Spinal cord (tissue), 9 donors: ENCODE measurements at regions not wholly inside any gene's neighbourhood (a gene's known extent, or its start where the extent isn't known, plus 50 kb on each side); places are given as distances from the start of the nearest gene placed in this dataset.

Source experiments
- DNase-seq, 6 donors: peaks; one replicate each; pipeline versions ENCODE4 v3.0.0 to v3.0.0-alpha.2; 2013 to 2015; ENCODE audit warnings: low spot score in 6 of 6, low read depth in 4 of 6
- H3K27ac ChIP-seq: one replicate; pipeline ENCODE4 v1.5.1; 2013; ENCODE audit warnings: low read depth, low read length, control low read depth
- H3K27me3 ChIP-seq: one replicate; pipeline ENCODE4 v1.6.1; 2013; ENCODE audit warnings: low read length; ENCODE audit not compliant: control insufficient read depth, insufficient read depth
- H3K36me3 ChIP-seq: one replicate; pipeline ENCODE4 v1.6.1; 2013; ENCODE audit warnings: low read length; ENCODE audit not compliant: control insufficient read depth, insufficient read depth
- H3K4me1 ChIP-seq: one replicate; pipeline ENCODE4 v1.6.1; 2013; ENCODE audit warnings: low read length; ENCODE audit not compliant: control insufficient read depth, insufficient read depth
- H3K4me3 ChIP-seq: one replicate; pipeline ENCODE4 v1.5.1; 2013; ENCODE audit warnings: low read depth, low read length, control low read depth
- H3K9me3 ChIP-seq: one replicate; pipeline ENCODE4 v1.6.1; 2013; ENCODE audit warnings: low read length; ENCODE audit not compliant: control insufficient read depth, insufficient read depth
- WGBS: methylation state at CpG from one replicate; pipeline ENCODE4 v1.1.5; 2013; ENCODE audit warnings: missing lambda C conversion rate; ENCODE audit not compliant: insufficient coverage; 5-methylcytosine and 5-hydroxymethylcytosine counted together
- donor health status: healthy.

DNA sequence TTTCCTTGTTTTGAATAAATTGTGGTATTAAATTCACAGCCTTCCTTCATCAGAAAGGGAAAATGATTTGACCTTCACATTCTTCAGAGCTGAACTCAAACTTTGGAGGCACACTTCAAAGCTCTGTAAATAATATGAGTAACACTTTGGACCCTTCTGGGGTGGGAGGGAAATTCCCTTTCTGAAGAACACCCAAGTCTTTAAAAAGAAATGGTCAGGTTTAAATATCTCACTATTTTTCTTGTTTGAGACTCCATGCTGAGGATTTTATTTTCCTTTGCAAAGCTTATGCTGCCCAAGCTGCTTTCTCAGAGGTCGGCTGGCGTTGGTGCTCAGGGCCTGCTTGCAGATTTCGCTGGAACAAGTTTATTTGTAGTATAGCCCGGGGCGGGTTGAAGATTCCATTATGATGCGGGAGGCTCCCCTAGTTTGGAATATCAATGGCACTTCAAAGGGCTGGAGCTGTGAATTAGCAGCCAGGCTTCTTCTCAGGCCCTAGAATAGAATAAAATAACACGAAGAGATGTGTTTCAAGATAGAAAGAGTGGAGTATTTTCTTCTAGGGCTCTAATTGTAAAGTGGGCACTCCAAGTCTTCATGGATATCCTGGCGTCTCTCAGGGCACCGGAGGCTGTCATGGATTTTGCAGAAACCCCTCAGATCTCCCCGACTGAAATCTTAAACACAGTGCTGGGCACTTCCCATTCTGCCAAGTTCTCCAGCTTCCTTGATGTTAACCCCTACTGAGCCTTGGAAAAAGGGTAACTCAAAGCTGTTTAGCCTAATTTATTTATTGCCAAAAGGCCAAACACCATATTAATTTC, 315.6 kb downstream of the GPAT3 start:
- 29% methylated on average over 10 of the region's 10 CpGs for WGBS
- Histone ChIP-seq H3K9me3 (no peaks in the 10 kb centered on the region), H3K27ac (peak overlapping the region; percentile 10)

DNA sequence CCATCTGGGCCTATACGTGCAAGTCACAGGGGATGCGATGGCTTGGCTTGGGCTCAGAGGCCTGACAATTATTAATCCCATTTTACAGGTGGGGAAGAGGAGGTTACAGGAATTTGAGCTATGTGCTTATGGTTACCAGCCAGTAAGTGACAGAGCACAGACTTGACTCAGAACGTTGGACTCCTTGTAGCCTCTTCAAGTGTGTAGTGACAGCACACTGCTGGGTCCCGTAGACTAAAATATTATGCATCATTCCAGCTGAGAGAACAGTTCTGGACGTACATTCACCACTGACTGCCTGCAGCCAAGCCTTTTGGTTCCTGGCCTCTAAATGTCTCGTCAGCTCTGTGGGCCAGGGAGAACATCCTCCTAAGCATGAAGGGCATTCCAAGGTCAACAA, 314.5 kb downstream of the GPAT3 start:
- Histone ChIP-seq H3K4me3 (no peak overlapping the region), H3K9me3 (no peaks in the 10 kb centered on the region), H3K27me3 (no peaks in the 10 kb centered on the region), H3K4me1 (no peaks in the 10 kb centered on the region), H3K27ac (peak overlapping the region; percentile 10), H3K36me3 (no peaks in the 10 kb centered on the region)
- 80% methylated on average over 3 of the region's 6 CpGs for WGBS
- DNase-seq, result peak in 1 of 6 donors; percentile 46

More for the DNA sequence above, 315.6 kb downstream of the GPAT3 start:
- H3K36me3 ChIP-seq, result no peaks in the 10 kb centered on the region
- DNase-seq, result peak in 2 of 6 donors; percentile 42 to 72
- H3K4me3 ChIP-seq, result no peak overlapping the region
- no peaks in the 10 kb centered on the region for H3K27me3 ChIP-seq
- H3K4me1 ChIP-seq, result no peaks in the 10 kb centered on the region

DNA sequence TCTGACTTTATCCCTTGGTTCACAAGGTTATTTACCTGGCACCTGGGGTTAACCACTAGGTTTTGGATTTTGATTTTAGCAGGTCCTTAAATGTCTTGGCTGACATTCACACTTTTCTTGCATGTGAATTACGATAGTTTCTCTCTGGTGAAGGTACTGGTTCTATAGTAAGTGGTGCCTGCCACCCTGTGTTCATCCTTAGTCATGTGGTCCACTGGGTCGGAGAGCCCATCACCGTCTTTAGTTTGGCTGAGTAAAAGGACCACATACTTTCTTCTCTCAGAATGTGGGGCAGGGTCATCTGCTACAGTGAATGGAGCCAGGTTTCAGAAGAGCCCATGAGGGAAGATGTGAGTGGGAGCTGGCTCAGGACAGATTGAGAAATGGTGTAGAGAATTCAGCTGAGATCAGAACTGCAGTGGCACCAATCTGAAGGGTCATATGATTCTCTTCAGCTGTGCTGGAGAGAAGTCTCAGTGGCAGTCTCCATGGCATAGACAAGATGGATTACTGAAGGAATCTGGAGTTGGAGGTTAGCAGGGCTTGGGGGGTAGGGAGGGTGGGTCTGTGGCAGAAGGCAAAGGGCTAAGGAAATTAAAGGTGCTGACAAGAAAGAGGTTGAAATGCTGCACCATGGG, 310.4 kb downstream of the GPAT3 start:
- WGBS, result 83% methylated on average over 1 of the region's 3 CpGs

DNA sequence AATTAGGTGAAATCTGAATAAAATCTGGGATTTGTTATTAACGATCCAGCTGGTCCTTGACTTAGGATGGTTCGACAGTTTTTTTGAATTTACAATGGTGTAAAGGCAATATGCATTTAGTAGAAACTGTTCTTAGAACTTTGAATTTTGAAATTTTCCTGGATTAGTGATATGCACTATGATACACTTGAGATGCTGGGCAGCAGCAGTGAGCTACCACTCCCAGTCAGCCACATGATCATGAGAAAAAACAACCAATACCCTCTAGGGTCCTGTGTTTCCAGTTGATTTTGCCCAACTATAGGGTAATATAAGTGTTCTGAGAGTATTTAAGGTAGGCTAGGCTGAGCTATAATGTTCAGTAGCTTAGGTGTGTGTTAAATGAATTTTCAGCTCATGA, 303.7 kb downstream of the GPAT3 start:
- Histone ChIP-seq H3K27ac (no peak overlapping the region), H3K4me3 (no peak overlapping the region), H3K36me3 (no peaks in the 10 kb centered on the region), H3K9me3 (no peaks in the 10 kb centered on the region), H3K4me1 (no peaks in the 10 kb centered on the region), H3K27me3 (peaks cover 4% of the 10 kb centered on the region)
- WGBS, result 100% methylated on average over 1 of the region's 2 CpGs
- DNase-seq, result no peak

More for the DNA sequence above, 310.4 kb downstream of the GPAT3 start:
- Histone ChIP-seq H3K27me3 (peaks cover 4% of the 10 kb centered on the region), H3K4me3 (no peak overlapping the region), H3K9me3 (no peaks in the 10 kb centered on the region), H3K27ac (no peak overlapping the region), H3K4me1 (no peaks in the 10 kb centered on the region), H3K36me3 (no peaks in the 10 kb centered on the region)
- DNase-seq, result no peak

DNA sequence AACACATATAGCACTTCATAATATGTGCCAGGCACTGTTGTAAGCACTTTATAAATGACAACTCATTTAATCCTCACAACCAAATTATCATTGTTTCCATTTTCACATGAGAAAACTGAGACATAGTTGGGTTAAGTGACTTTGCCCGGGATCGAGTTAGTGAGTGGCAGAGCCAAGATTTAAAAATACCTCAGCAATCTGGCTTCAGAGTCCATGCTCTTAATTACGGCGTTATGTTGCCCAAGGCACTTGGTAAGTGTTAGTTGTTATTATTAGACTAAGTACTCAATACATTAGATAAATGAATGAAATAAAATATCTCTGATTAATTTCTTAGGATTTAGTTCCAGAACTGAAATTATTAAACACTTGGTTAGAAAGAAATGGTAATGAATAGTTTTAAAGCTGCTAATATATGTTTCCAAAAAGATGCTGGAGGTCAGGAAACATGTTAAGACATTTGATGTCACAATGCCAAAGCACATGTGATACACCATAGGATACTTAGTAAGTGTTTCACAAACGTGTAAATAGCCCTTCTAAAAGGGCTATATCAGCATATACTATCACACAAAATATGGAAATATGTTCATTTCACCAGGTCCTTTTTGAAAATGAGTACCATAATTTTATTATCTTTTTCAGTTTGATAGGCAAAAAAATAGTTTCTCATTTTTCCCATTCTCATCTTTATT, 301.9 kb downstream of the GPAT3 start:
- no peaks in the 10 kb centered on the region for H3K4me1 ChIP-seq
- H3K27me3 ChIP-seq, result peaks cover 4% of the 10 kb centered on the region
- no peaks in the 10 kb centered on the region for H3K9me3 ChIP-seq
- WGBS, result no CpG with 5 or more reads among the region's 5 CpGs
- no peak overlapping the region for H3K27ac ChIP-seq
- H3K4me3 ChIP-seq, result no peak overlapping the region
- no peak for DNase-seq
- no peaks in the 10 kb centered on the region for H3K36me3 ChIP-seq

DNA sequence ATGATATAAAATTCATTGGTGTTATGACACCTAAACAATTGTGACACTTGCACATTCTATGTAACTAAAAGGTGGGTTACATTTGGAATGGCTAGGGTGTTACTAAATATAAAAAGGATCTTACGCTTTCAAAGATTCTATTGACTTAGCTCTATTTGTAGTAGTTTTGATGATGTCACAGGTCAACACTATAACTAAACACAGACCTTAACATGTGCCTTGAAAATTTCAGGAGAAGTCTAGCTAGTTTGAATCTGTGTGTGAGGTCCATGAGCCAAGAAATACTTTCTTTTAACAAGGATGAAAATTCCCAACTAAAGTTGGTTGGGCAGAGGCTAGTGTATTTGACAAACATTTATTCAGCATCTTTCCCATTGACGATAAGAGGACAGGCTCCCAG, 298.0 kb downstream of the GPAT3 start:
- H3K9me3 ChIP-seq, result no peaks in the 10 kb centered on the region
- H3K4me3 ChIP-seq, result no peak overlapping the region

DNA sequence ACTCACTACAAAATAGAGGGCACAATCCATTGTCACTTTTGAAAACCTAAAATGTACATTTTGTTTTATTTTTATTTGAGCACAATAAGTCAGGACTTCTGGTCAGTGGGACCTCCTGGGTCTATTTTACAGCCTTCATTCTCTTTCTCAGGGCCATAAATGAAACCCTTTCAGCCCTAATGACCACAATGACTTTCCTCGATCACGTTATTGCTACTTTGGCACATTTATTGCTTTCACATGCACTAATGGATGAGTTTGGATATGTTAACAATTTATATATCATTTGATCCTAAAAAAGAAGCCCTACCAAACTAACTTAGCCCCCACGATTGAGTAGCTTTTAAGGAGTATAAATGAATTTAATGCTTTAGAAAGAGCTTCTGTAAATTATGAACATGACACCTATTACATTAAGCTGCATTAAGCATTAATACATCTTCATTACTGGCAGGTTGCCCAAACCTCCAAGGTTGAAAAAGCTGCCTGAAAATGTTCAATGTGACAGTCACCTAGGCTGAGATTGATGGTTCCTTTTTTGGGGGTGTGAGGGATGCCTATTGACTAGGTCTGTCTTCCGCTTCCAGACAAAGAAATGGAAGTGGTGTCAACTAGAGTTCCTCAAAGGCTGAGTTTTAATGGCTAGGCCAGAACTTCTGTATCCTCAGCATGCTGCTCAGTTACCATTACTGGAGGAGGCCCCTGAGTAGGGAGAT, 296.4 kb downstream of the GPAT3 start:
- Histone ChIP-seq H3K27me3 (no peaks in the 10 kb centered on the region), H3K27ac (no peak overlapping the region), H3K4me1 (no peaks in the 10 kb centered on the region), H3K36me3 (no peaks in the 10 kb centered on the region), H3K9me3 (no peaks in the 10 kb centered on the region), H3K4me3 (no peak overlapping the region)
- 100% methylated on average over 1 of the region's 4 CpGs for WGBS
- peak in 1 of 6 donors; percentile 51 for DNase-seq

More for the DNA sequence above, 298.0 kb downstream of the GPAT3 start:
- H3K36me3 ChIP-seq, result no peaks in the 10 kb centered on the region
- no peaks in the 10 kb centered on the region for H3K4me1 ChIP-seq
- H3K27me3 ChIP-seq, result no peaks in the 10 kb centered on the region
- WGBS, result no CpG with 5 or more reads among the region's 2 CpGs
- no peak for DNase-seq
- no peak overlapping the region for H3K27ac ChIP-seq

DNA sequence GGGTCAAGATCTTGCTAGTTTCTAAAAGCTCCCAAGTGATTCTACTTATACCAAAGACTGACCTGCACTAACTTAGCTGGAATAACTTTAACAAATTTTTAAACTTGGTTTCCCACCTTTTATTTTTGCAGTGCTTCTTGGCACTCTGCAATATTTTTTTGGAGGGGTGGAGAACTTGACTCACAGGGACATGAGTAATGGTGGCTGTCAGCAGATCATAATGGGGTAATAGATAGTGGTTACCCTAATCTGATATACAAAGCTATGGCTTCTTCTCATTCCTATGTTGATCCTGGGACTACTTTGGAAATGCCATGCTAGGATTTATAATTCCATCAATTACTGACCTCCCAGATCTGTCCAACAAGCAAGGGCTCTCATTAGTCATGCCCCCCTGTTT, 295.7 kb downstream of the GPAT3 start:
- Histone ChIP-seq H3K4me1 (no peaks in the 10 kb centered on the region), H3K4me3 (no peak overlapping the region), H3K36me3 (no peaks in the 10 kb centered on the region), H3K9me3 (no peaks in the 10 kb centered on the region), H3K27ac (no peak overlapping the region), H3K27me3 (no peaks in the 10 kb centered on the region)
- DNase-seq, result no peak

DNA sequence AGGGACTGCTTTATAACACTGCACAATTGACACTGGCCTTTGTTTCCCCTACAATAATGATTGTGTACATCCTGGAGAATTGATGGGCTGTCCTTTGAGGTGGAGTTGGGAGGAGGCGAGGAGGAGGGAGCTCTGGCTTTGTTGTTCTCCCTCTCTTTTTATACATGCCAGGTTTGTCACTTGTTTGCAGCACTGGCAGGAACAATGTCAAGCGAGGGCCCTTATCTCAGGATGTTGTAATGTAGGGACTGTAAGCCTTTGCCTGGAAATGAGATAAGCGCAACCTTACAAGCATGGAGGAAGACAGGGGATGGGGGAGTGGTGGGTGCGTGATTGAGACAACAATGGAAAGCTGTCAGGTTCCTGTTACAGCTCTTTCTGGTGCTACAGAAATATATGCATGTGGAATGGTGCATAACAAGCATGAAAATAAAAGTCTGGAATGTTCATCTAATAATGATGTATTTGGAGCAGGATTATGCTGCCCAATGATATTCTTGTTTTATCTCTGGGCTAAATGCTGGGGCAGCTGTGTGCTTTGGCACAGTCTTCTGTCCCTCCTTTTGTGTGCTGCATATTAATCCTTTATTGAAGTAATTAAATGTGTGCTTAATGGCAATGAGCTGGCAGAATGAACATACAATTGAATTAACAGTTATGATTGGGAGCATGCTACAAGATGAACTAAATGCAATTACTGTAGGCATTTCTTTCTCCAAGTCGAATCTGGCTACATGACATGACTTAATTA, 294.4 kb downstream of the GPAT3 start:
- Histone ChIP-seq H3K27ac (no peak overlapping the region), H3K4me3 (no peak overlapping the region), H3K9me3 (no peaks in the 10 kb centered on the region), H3K4me1 (no peaks in the 10 kb centered on the region), H3K27me3 (no peaks in the 10 kb centered on the region), H3K36me3 (no peaks in the 10 kb centered on the region)
- DNase-seq, result peak in 2 of 6 donors; percentile 30 to 82
- WGBS, result 29% methylated on average over 4 of the region's 5 CpGs
